GM19351 (cell line): ENCODE measurements at regions not wholly inside any gene's neighbourhood (a gene's known extent, or its start where the extent isn't known, plus 50 kb on each side); places are given as distances from the start of the nearest gene placed in this dataset.
"Not testable (repeated sequence)": the region's sequence is repeated elsewhere in the genome, so short reads cannot be mapped to it uniquely, and the experiment has no call there.

ENCODE experiments used
- ATAC-seq: cut with Tn5 transposase; IDR thresholded peaks from one replicate; pipeline ENCODE4 v1.9.1; 2021; ENCODE audit warnings: mild to moderate bottlenecking, moderate library complexity; ENCODE audit not compliant: unreplicated experiment

GRCh38 chr4:126546197-126546596 lies 1086.6 kb upstream of the INTU start:
- not testable (repeated sequence) for ATAC-seq

GRCh38 chr4:126547352-126547751 lies 1085.4 kb upstream of the INTU start:
- ATAC-seq, result no peak

DNA sequence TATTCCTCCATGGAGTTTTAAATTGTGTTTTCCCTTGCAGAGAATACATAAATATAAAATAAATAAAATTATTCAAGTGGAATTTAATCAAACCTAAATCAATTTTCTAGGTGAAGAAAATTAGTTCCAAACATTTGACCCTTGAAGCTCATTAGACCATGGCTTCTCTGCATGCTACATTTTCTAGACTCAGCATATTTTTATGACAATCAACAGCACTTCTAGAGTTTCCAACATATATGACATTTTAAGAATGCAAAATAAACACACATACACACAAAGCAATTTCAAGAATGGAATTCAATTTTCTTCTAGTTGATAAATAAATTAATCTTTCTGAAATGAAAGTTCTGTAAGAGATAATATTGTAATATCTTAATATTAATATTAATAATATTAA lies 1083.9 kb upstream of the INTU start:
- ATAC-seq, result no peak

DNA sequence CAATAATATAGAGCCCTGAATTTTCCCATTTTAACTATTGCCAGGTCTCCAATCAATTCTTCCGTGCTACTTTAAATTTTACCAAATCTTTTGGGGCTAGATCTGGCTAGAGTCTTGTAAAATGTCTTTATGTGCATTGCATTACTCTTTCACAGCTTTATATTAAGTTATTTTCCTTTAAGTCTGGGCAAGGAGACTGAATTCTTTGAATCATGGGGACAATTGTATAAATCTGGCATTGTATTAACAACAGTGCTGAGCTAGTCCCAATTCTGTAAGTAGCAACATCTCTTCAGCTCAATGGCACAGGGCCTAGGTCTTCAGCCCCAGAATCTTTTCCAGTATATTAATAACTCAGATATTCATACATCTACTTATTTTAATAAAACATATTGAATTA lies 1080.4 kb upstream of the INTU start:
- no peak for ATAC-seq

DNA sequence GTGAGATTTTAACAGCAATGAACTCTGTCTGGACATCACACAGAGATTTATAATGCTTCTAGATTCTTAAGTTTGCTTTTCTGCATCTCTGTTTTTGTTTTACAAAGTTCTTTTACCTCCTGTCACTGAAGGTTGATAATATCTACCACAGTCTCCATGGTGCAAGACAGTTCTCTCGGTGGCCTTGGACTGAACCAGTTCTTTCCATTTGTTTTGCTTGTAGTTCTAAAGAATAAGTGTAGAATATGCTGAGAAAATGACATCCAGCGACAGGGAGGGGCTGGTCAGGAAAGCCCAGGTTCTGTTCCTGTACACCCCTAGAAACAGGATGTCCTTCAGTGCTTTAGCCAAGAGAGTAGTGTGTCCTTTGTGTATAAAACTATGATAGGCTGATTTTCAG lies 1079.5 kb upstream of the INTU start:
- ATAC-seq, result no peak

- no peak for ATAC-seq
Observed at GRCh38 chr4:126558596-126558995, 1074.2 kb upstream of the INTU start.

DNA sequence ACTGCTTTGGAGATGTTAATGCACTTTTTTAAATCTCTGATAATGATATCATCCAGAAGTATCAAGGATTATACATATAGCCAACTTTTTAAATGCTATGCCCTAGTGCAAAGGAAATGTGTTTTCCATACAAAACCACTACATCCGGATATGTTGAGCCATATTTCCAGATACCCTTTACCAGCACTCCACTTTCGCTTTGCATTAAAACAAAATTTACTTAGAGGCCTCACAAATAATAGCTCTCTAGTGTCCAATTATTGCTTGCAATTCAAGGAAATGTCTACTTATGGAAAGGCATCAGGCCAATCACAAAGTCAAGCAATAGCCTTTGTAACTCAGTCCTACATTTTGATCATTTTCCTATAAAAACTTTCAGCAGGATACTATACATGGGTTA lies 1072.8 kb upstream of the INTU start:
- no peak for ATAC-seq

- ATAC-seq, result no peak
Observed at GRCh38 chr4:126560794-126561193, 1072.0 kb upstream of the INTU start.

GRCh38 chr4:126563389-126563788 lies 1069.4 kb upstream of the INTU start:
- ATAC-seq, result no peak

DNA sequence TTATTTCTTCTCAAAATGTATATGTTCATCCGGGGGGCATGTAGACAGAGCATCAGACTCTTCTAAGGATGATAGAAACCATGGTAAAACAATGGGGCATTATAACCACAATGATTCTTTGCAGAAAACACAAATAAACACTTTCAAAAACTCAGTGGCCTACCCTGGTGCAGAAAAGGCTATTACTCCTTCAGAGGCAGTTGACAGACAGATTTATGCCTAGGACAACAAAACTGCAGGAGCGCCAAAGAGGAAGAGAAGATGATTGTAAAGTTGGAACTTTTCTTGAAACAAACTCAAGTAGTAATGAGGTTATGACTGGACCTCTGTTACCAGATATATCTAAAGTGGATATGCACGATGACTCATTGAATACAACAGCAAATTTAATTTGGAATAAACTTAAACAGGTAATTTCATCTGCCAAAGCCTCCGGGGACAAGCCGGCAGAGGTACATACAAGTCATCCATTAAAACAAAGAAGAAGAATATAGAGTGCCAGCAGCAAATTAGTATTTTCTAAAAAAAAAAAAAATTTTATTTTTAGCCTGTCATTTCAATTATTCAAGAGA lies 1068.4 kb upstream of the INTU start:
- ATAC-seq, result no peak

- no peak for ATAC-seq
Observed at GRCh38 chr4:126568652-126569570, 1063.8 kb upstream of the INTU start.

GRCh38 chr4:126572264-126572663 lies 1060.5 kb upstream of the INTU start:
- no peak for ATAC-seq

DNA sequence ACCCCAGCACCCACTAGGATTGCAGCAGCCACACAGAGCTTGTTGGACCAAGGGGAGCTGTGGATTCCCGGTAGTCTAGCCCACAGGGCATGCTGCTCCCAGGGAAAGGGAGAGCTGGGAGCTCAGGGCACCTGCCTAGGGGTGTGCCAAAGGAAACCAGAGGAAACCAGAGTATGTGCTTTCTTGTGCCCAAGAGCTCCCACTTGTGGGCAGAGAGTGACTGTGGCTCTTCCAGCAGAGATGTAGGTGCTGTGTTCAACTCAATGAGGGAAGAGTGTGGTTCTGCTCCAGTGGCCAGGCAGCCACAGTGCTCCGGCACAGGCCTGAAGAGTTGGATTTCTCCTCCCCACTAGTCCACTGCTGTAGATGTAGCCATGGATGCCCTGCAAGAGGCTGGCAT lies 1050.0 kb upstream of the INTU start:
- no peak for ATAC-seq

DNA sequence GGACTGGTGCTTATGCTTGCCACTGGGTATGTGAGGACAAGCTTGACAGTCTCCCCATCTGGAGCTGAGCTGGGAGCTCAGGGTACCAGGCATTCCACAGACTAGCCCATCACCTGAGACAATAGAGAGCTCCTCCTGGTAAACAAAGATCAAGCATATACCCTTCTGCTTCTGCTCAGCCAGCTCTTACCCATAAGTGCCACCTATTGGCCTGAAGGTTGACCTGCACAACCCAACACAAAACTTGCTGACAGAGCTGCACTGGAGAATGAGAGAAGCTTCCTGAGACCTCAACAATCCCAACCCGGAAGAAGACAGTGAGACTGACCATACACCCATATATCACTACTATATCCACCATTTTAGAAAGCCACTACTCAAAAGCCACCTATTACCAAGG lies 1049.2 kb upstream of the INTU start:
- peak; percentile 55 for ATAC-seq

GRCh38 chr4:126591583-126591982 lies 1041.2 kb upstream of the INTU start:
- ATAC-seq, result no peak

GRCh38 chr4:126592088-126592487 lies 1040.7 kb upstream of the INTU start:
- no peak for ATAC-seq

- ATAC-seq, result no peak
Observed at GRCh38 chr4:126593626-126594025, 1039.1 kb upstream of the INTU start.

DNA sequence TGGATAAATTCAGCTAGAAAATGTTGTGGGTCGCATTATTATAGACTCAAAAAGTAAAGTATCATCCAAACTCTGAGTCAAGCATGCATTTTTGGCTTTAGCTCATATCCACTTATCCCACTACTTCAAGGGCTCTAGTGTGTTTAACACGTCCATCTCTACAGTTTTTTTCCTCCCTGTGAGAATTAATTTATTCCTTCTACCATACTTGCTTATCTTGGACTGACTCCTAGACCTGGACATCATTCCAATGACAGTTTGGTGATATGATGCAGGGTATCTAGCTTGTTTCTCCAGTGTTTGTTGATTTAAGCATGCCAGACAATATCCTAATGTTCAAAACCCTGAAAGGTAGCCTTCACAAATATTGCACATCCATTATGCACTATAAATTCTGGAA lies 1037.1 kb upstream of the INTU start:
- no peak for ATAC-seq

DNA sequence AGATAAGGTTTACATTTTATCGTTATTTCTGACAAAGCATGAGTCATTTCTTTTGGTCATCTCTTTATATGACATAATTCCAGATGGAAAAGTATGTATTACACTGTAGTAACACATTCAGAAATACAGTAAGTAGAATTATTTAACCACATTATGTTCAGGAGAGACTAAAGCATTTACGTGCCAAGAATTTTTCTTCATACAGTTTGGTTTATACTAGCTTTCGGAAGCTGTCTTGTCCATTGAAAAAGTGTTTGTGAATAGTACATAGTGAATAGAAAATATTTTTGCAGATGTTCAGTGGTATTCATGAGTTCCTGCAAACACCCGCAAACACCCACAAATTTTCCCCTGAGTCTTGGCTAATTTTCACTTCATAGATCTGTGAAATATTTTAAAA lies 1033.0 kb upstream of the INTU start:
- ATAC-seq, result no peak

DNA sequence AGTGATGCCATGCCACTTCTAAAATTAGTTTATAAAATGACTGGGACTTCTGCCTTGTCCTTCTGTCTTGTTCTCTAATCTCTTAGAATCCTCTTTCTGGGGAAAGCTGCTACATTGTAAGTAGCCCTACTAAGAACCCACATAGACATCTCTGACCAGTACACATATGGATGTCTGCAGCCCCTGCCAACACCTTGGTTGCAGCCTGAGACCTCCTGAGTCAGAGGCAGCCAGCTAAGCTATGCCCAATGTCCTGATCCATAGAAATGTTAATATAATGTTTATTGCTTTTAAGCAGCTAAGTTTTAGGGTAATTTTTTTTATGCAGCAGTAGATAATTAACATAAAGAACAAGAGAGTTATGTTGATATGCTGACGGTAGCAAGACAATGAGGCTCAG lies 1029.5 kb upstream of the INTU start:
- ATAC-seq, result no peak

DNA sequence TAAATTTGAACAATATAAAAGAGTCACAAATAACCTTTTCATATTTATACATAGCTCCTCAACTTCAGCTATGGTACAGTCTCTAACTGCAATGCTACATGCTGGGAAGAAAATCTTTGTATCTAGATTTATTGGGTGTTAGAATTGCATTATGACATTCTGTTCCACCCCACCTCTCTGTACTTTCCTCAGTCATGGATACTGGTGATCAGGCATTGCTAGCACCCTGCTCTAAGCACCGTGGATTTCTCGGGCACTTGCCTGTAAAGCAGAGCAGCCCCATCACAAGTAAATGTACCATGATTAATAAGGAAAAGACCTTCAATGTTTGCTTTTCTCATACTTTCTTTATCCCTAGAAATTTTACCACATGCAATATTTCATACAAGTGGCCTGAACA lies 1028.9 kb upstream of the INTU start:
- no peak for ATAC-seq

DNA sequence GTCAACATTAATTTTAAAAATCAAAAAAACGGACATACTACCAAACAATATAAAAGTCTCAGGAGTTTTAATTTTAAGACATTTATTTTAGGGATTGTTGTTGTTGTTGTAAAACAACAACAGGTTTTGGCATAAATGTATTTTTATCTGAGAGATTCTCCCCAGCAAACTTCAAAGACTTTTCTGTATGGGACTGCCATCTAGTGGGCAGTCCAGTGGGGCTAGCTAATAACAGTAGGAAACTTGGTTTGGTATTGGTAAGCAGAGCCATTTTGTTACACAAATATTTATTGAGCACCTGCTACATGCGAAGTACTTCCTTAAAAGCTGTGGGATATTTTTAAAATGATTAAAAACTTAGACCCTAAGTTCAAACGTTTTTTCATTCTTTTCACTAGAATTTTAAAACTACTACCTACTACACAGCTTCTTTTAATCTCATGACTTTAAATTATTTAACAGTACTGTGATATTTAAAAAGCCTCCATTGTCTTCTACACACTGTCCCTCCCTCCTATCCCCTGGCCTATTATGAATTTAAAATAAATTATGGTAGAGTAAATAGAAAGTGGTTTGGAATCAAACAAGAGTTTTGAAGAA lies 1028.4 kb upstream of the INTU start:
- ATAC-seq, result peak; percentile 81
